Keratinocyte (primary cell): ENCODE measurements at regions not wholly inside any gene's neighbourhood (a gene's known extent, or its start where the extent isn't known, plus 50 kb on each side); places are given as distances from the start of the nearest gene placed in this dataset.

Experiments used
- DNase-seq: peaks from one replicate; pipeline ENCODE4 v3.0.0-alpha.2; 2011; ENCODE audit warnings: low read depth, missing footprints, low spot score
- FAIRE-seq: peaks from 2 replicates; lab custom pipeline; 2011; peaks lifted over from hg19 to GRCh38; lab: Jason Lieb, UNC
- H2AFZ ChIP-seq: 2 replicates; pipeline ENCODE4 v1.6.0; 2012; ENCODE audit warnings: low read length, control low read depth, inconsistent platforms; ENCODE audit not compliant: control insufficient read depth
- H3K27ac ChIP-seq: 2 replicates; pipeline ENCODE4 v1.5.1; 2011; ENCODE audit warnings: low read length; ENCODE audit not compliant: control insufficient read depth, insufficient read depth
- H3K27me3 ChIP-seq: 3 replicates; pipeline ENCODE4 v1.6.0; 2011; ENCODE audit warnings: low read length; ENCODE audit not compliant: control insufficient read depth, insufficient read depth; ENCODE audit errors: extremely low read depth
- H3K36me3 ChIP-seq, 2 experiments: 2 replicates in 1 of 2; 3 replicates in 1 of 2; pipeline ENCODE4 v1.5.1; 2011; ENCODE audit warnings: low read length in 2 of 2, mild to moderate bottlenecking in 1 of 2; ENCODE audit not compliant: control insufficient read depth in 2 of 2, insufficient read depth in 2 of 2; ENCODE audit errors: extremely low read depth in 1 of 2
- H3K4me1 ChIP-seq: 3 replicates; pipeline ENCODE4 v1.5.1; 2011; ENCODE audit warnings: low read length; ENCODE audit not compliant: control insufficient read depth, insufficient read depth; ENCODE audit errors: extremely low read depth
- H3K4me2 ChIP-seq: 3 replicates; pipeline ENCODE4 v1.6.0; 2011; ENCODE audit warnings: low read depth, low read length; ENCODE audit not compliant: control insufficient read depth, insufficient read depth; ENCODE audit errors: extremely low read depth
- H3K4me3 ChIP-seq, 3 experiments: fragments of 200-600 bp in 1 of 3; sonication (generic) in 1 of 3; 2 replicates in 2 of 3; 3 replicates in 1 of 3; pipeline ENCODE4 v1.5.1; 2011 to 2016; ENCODE audit warnings: low read length in 3 of 3, mild to moderate bottlenecking in 3 of 3, control low read depth in 2 of 3, inconsistent platforms in 1 of 3, low read depth in 1 of 3, mixed read lengths in 1 of 3, mixed run types in 1 of 3, moderate library complexity in 1 of 3; ENCODE audit not compliant: control insufficient read depth in 2 of 3, insufficient read depth in 2 of 3; ENCODE audit errors: extremely low read depth in 1 of 3
- H3K79me2 ChIP-seq: 2 replicates; pipeline ENCODE4 v1.6.0; 2012; ENCODE audit warnings: low read length; ENCODE audit not compliant: control insufficient read depth, insufficient read depth
- H3K9ac ChIP-seq: 3 replicates; pipeline ENCODE4 v1.6.0; 2011; ENCODE audit warnings: low read length; ENCODE audit not compliant: control insufficient read depth, insufficient read depth; ENCODE audit errors: extremely low read depth
- H3K9me1 ChIP-seq: 3 replicates; pipeline ENCODE4 v1.6.0; 2011; ENCODE audit warnings: low read length; ENCODE audit not compliant: control insufficient read depth, insufficient read depth; ENCODE audit errors: extremely low read depth
- H3K9me3 ChIP-seq: 2 replicates; pipeline ENCODE4 v1.5.1; 2012; ENCODE audit warnings: low read depth, low read length; ENCODE audit not compliant: control insufficient read depth
- H4K20me1 ChIP-seq: 3 replicates; pipeline ENCODE4 v1.6.0; 2011; ENCODE audit warnings: low read length; ENCODE audit not compliant: control insufficient read depth, insufficient read depth; ENCODE audit errors: extremely low read depth
- EZH2 ChIP-seq: IDR thresholded peaks from one replicate; pipeline ENCODE4 v1.6.1; 2012; ENCODE audit warnings: inconsistent platforms, mild to moderate bottlenecking, low read length, moderate library complexity
- dilution Hi-C: fragments of 300-500 bp; cut with MboI; formaldehyde crosslinking; loops from one replicate; pipeline ENCODE4 v1.7.0; 2020; ENCODE audit warnings: low sequenced_read_pairs; ENCODE audit not compliant: extremely low pct_ligation_motif_present
- TF ChIP-seq, protein P1 (sequence below), 3 experiments: IDR thresholded peaks in 1 of 3; conservative IDR thresholded peaks in 1 of 3; optimal IDR thresholded peaks in 1 of 3; 2 replicates in 2 of 3; 3 replicates in 1 of 3; pipeline versions ENCODE3 to v1.5.1; 2011; ENCODE audit warnings: low read length in 3 of 3, mild to moderate bottlenecking in 3 of 3, moderate library complexity in 2 of 3, control low read depth in 1 of 3, inconsistent platforms in 1 of 3; ENCODE audit not compliant: insufficient read depth in 2 of 3; ENCODE audit errors: extremely low read depth in 1 of 3

DNA sequence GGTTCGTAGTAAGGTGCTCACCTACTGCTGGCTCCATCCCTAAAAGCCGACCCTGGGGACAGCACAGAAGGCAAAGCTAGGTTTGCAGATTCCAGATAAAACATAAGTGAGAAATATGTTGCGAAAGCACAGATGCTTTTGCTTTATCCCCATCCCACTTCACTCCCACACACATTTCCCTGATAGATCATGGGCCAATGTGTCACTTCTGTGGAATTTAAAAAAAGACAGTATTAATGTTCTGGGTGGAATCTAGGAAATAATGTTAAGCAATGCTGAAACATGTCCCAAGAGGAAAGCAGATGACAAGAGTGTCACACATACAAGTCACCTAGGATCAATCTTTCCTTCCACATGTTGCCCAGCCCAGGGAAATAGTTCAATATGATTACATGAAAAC lies 661.0 kb upstream of the MIR17HG start:
- no peaks in the 10 kb centered on the region for H3K27me3 ChIP-seq
- TF ChIP-seq, protein P1, sequence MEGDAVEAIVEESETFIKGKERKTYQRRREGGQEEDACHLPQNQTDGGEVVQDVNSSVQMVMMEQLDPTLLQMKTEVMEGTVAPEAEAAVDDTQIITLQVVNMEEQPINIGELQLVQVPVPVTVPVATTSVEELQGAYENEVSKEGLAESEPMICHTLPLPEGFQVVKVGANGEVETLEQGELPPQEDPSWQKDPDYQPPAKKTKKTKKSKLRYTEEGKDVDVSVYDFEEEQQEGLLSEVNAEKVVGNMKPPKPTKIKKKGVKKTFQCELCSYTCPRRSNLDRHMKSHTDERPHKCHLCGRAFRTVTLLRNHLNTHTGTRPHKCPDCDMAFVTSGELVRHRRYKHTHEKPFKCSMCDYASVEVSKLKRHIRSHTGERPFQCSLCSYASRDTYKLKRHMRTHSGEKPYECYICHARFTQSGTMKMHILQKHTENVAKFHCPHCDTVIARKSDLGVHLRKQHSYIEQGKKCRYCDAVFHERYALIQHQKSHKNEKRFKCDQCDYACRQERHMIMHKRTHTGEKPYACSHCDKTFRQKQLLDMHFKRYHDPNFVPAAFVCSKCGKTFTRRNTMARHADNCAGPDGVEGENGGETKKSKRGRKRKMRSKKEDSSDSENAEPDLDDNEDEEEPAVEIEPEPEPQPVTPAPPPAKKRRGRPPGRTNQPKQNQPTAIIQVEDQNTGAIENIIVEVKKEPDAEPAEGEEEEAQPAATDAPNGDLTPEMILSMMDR (optimal IDR thresholded peaks at IDR 0.05 in 1 of 3, IDR thresholded peaks at IDR 0.05 in 1 of 3, conservative IDR thresholded peaks at IDR 0.05 in 1 of 3; ENCODE audit: extremely low read depth in 1 of 3, insufficient read depth in 2 of 3, low read length in 3 of 3) = no peak
- no peak for TF ChIP-seq EZH2
- H3K27ac ChIP-seq = no peak overlapping the region
- no peaks in the 10 kb centered on the region for H3K79me2 ChIP-seq
- dilution Hi-C loops = no loop called here
- H3K4me2 ChIP-seq = no peak overlapping the region
- no peak for FAIRE-seq
- no peaks in the 10 kb centered on the region for H3K36me3 ChIP-seq
- no peak for DNase-seq
- no peaks in the 10 kb centered on the region for H4K20me1 ChIP-seq
- no peaks in the 10 kb centered on the region for H3K4me1 ChIP-seq
- H3K9me3 ChIP-seq = no peaks in the 10 kb centered on the region
- H3K4me3 ChIP-seq = no peak overlapping the region
- H3K9me1 ChIP-seq = no peaks in the 10 kb centered on the region
- H3K9ac ChIP-seq = no peak overlapping the region
- no peak overlapping the region for H2AFZ ChIP-seq

DNA sequence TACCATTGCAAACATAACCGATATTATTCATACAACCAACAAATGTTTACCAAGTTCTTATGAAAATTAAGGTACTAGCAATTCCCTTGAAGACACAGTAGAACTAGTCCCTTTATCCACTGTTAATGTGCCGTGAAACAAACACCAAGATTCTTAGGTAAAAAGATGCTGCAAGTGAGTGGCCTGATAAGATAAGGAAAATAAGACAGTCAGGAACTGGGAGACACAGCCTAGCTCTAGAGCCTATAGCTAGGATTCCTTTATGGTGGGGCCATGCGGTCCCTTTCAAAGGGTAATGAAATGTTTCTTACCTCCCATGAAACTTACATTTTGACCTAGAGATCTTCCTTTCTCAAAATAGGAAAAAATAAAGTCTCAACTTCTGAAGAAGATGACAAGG lies 658.4 kb upstream of the MIR17HG start:
- no peak for TF ChIP-seq EZH2
- TF ChIP-seq, protein P1 (optimal IDR thresholded peaks at IDR 0.05 in 1 of 3, IDR thresholded peaks at IDR 0.05 in 1 of 3, conservative IDR thresholded peaks at IDR 0.05 in 1 of 3; ENCODE audit: extremely low read depth in 1 of 3, insufficient read depth in 2 of 3, low read length in 3 of 3) = no peak
- H3K9me3 ChIP-seq = no peaks in the 10 kb centered on the region
- H2AFZ ChIP-seq = no peak overlapping the region
- dilution Hi-C loops = no loop called here
- H3K27ac ChIP-seq = no peak overlapping the region
- H3K27me3 ChIP-seq = no peaks in the 10 kb centered on the region
- FAIRE-seq = no peak
- H4K20me1 ChIP-seq = no peaks in the 10 kb centered on the region
- H3K79me2 ChIP-seq = no peaks in the 10 kb centered on the region
- no peaks in the 10 kb centered on the region for H3K9me1 ChIP-seq
- H3K9ac ChIP-seq = no peak overlapping the region
- H3K4me2 ChIP-seq = no peak overlapping the region
- no peak for DNase-seq
- no peak overlapping the region for H3K4me3 ChIP-seq
- no peaks in the 10 kb centered on the region for H3K36me3 ChIP-seq
- H3K4me1 ChIP-seq = no peaks in the 10 kb centered on the region
